ENCODE measurements at regions not wholly inside any gene's neighbourhood (a gene's known extent, or its start where the extent isn't known, plus 50 kb on each side); places are given as distances from the start of the nearest gene placed in this dataset.
"Not testable (repeated sequence)": the region's sequence is repeated elsewhere in the genome, so short reads cannot be mapped to it uniquely, and the experiment has no call there.

DNA sequence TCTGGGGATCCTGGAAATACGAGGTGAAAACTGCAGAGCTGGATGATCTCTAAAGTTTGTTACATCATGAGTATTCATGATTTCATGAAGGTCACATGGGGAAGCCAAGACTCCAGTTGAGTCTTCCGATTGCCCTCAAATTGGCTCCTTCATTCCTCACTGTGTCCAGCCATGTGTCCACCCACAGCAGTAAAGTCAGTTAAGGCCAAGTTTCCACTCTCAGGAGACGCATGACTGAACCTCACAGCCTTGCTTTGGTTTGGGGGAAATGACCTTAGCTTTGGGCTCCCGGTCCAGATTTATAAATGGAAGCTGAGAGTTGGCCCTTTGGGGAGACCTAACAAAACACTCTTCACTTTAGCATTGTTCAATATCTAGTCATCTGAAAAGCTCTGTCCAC lies 289.7 kb upstream of the MCTP2 start:
- Histone ChIP-seq H3K9me3 (no peaks in the 10 kb centered on the region), H3K27me3 (no peaks in the 10 kb centered on the region), H3K4me3 (ENCODE audit: low read depth in 1 of 2, low read length in 1 of 2) (no peak overlapping the region), H3K27ac (no peak overlapping the region), H3K36me3 (no peaks in the 10 kb centered on the region), H3K4me1 (ENCODE audit: control insufficient read depth in 1 of 2, insufficient read depth in 1 of 2, low read depth in 1 of 2, low read length in 1 of 2) (no peaks in the 10 kb centered on the region)
- TF ChIP-seq, protein P1, sequence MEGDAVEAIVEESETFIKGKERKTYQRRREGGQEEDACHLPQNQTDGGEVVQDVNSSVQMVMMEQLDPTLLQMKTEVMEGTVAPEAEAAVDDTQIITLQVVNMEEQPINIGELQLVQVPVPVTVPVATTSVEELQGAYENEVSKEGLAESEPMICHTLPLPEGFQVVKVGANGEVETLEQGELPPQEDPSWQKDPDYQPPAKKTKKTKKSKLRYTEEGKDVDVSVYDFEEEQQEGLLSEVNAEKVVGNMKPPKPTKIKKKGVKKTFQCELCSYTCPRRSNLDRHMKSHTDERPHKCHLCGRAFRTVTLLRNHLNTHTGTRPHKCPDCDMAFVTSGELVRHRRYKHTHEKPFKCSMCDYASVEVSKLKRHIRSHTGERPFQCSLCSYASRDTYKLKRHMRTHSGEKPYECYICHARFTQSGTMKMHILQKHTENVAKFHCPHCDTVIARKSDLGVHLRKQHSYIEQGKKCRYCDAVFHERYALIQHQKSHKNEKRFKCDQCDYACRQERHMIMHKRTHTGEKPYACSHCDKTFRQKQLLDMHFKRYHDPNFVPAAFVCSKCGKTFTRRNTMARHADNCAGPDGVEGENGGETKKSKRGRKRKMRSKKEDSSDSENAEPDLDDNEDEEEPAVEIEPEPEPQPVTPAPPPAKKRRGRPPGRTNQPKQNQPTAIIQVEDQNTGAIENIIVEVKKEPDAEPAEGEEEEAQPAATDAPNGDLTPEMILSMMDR (IDR thresholded peaks at IDR 0.05) = no peak

- Histone ChIP-seq H3K36me3 (no peaks in the 10 kb centered on the region), H3K4me1 (ENCODE audit: control insufficient read depth in 1 of 2, insufficient read depth in 1 of 2, low read depth in 1 of 2, low read length in 1 of 2) (no peaks in the 10 kb centered on the region), H3K27ac (no peak overlapping the region), H3K4me3 (ENCODE audit: low read depth in 1 of 2, low read length in 1 of 2) (no peak overlapping the region), H3K27me3 (no peaks in the 10 kb centered on the region), H3K9me3 (no peaks in the 10 kb centered on the region)
- TF ChIP-seq, protein P1 (IDR thresholded peaks at IDR 0.05) = no peak
Observed at GRCh38 chr15:93940226-93940625, 291.1 kb upstream of the MCTP2 start.

DNA sequence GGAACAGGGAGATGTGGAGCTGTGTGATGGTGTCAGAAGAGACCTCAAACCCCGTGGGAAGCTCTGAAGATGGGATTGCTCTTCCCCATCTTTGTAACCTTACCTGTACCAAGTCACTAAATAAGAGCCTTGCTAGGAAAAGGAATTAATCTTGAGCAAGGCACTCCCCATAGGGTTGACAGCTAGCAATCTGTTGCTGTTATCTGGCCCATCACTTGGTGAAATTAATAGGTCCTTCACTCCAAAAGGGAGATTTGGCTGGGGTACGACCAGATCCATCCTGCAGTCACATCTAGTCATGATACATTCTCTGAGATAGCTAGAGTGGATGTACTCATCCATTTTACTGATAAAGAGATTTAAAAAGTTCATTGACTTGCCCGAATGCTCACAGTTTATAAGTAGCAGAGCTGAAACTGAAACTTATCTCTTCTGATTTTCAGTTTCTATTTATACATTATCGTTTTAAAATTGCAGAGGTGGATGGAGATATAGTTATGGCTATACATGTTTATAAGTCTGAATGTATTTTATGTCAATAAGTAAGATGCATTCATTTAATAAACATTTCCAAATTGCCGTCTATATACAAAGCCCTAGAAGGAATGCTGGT lies 299.1 kb upstream of the MCTP2 start:
- Histone ChIP-seq H3K4me3 (ENCODE audit: low read depth in 1 of 2, low read length in 1 of 2) (no peak overlapping the region), H3K36me3 (no peaks in the 10 kb centered on the region), H3K27me3 (no peaks in the 10 kb centered on the region), H3K9me3 (no peaks in the 10 kb centered on the region), H3K4me1 (ENCODE audit: control insufficient read depth in 1 of 2, insufficient read depth in 1 of 2, low read depth in 1 of 2, low read length in 1 of 2) (no peaks in the 10 kb centered on the region), H3K27ac (no peak overlapping the region)
- TF ChIP-seq, protein P1 (IDR thresholded peaks at IDR 0.05) = no peak

DNA sequence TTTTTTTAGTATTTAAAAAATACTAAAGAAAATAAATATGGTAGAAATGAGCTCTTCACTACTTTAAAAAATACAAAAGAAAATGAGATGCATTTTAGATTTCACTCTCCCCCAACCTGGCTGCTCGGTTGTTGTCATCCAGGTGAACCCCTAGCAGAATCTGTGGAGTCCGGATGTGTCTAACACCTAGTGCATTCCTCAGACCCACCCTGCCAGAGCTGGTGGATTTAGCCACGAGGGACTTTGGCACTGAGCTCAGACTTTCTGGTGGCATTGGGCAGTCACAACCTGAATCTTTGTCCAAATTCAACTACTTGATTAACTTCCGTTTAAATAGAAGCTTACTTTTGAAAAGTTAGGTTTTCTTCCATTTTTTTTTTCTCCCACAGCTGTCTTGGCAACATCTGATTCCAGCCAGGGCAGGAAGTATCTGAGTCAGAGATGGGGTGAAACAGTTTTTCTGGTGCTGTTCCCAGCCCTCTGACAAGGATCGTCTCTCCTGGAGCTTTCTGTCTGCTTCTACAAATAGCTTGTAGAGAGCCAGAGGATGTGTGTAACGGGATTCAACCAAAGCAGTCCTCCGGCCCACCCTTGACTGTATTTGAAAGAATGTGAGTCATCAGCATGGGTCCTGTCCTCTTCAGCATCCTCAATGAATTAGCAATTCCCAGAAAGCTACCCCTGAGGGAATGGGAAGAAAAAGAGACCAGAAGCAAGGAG lies 301.8 kb upstream of the MCTP2 start:
- H3K4me3 ChIP-seq (ENCODE audit: low read depth in 1 of 2, low read length in 1 of 2) = no peak overlapping the region
- H3K27me3 ChIP-seq = no peaks in the 10 kb centered on the region
- no peaks in the 10 kb centered on the region for H3K4me1 ChIP-seq (ENCODE audit: control insufficient read depth in 1 of 2, insufficient read depth in 1 of 2, low read depth in 1 of 2, low read length in 1 of 2)
- no peaks in the 10 kb centered on the region for H3K36me3 ChIP-seq
- H3K27ac ChIP-seq = no peak overlapping the region
- TF ChIP-seq, protein P1 (IDR thresholded peaks at IDR 0.05) = no peak
- no peaks in the 10 kb centered on the region for H3K9me3 ChIP-seq

DNA sequence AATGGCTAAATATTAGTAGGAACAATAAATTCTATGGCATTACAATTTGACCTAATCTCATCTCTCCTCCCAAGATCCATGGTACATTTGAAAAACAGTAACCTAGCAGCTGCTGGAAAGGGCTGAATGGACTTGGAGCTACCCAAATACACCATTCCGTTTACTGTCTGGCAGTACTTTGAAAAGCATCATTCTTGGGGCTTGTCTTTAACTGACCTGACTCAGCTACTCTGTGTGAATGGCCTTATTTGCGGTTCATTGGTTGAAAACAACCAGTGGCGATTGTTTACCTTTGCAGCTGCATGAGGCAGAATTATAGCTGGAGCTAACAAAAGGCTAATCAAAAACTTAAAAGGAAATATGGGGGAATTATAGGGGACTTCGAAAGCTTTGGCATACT lies 311.2 kb upstream of the MCTP2 start:
- H3K9me3 ChIP-seq = no peaks in the 10 kb centered on the region

DNA sequence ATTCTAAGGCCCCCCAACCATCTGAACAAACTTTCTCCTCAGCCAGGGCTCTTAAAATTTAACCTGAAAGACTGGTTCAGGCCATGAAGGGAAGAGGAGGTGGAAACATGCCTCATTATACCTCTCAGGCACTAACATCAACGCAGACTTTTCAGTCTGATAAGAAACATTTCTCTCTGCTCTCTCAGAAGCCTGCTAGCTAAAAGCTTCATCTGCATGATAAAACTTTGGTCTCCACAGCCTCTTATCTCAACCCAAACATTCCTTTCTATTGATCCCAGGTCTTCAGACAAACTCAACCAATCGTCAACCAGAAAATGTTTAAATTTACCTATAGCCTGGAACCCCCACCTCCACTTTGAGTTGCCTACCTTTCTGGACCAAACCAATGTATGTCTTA lies 312.6 kb upstream of the MCTP2 start:
- not testable (repeated sequence) for H3K4me1 ChIP-seq (ENCODE audit: control insufficient read depth in 1 of 2, insufficient read depth in 1 of 2, low read depth in 1 of 2, low read length in 1 of 2); H3K27ac ChIP-seq; H3K4me3 ChIP-seq (ENCODE audit: low read depth in 1 of 2, low read length in 1 of 2); H3K27me3 ChIP-seq; H3K36me3 ChIP-seq; H3K9me3 ChIP-seq

More for the DNA sequence above, 311.2 kb upstream of the MCTP2 start:
- Histone ChIP-seq H3K36me3 (no peaks in the 10 kb centered on the region), H3K27me3 (no peaks in the 10 kb centered on the region), H3K4me1 (ENCODE audit: control insufficient read depth in 1 of 2, insufficient read depth in 1 of 2, low read depth in 1 of 2, low read length in 1 of 2) (no peaks in the 10 kb centered on the region), H3K4me3 (ENCODE audit: low read depth in 1 of 2, low read length in 1 of 2) (no peak overlapping the region), H3K27ac (no peak overlapping the region)
- TF ChIP-seq, protein P1 (IDR thresholded peaks at IDR 0.05) = no peak

Data from neutrophil (primary cell).